HepG2 (cell line): ENCODE measurements at regions not wholly inside any gene's neighbourhood (a gene's known extent, or its start where the extent isn't known, plus 50 kb on each side); places are given as distances from the start of the nearest gene placed in this dataset.

ENCODE experiments used
- AGO1 ChIP-seq: fragments of 200-400 bp; formaldehyde crosslinking; IDR thresholded peaks from 2 replicates; pipeline ENCODE4 v1.6.1; 2017; ENCODE audit warnings: mild to moderate bottlenecking, low read depth, low read length, moderate library complexity; ENCODE audit not compliant: poor library complexity, severe bottlenecking
- GRHL1 ChIP-seq: sonication (generic); formaldehyde crosslinking; conservative IDR thresholded peaks from 2 replicates; pipeline ENCODE4 v1.8.0; 2022; ENCODE audit warnings: missing genetic modification reagents
- HBP1 ChIP-seq: IDR thresholded peaks from 2 replicates; pipeline ENCODE4 v1.6.1; 2016; ENCODE audit warnings: low read depth, control low read depth
- HDAC2 ChIP-seq: sonication (generic); formaldehyde crosslinking; IDR thresholded peaks from 2 replicates; pipeline ENCODE4 v1.4.0; 2020; ENCODE audit warnings: missing genetic modification reagents
- KLF12 ChIP-seq: sonication (generic); formaldehyde crosslinking; IDR thresholded peaks from 2 replicates; pipeline ENCODE4 v1.4.0; 2020; ENCODE audit warnings: missing genetic modification reagents, borderline replicate concordance
- POLR2G ChIP-seq: fragments of 200-400 bp; formaldehyde crosslinking; IDR thresholded peaks from 2 replicates; pipeline ENCODE4 v1.6.1; 2018; ENCODE audit warnings: mild to moderate bottlenecking, low read depth, low read length, moderate library complexity
- SKIL ChIP-seq: sonication (generic); formaldehyde crosslinking; IDR thresholded peaks from 2 replicates; pipeline ENCODE4 v1.8.0; 2022; ENCODE audit warnings: missing genetic modification reagents, mild to moderate bottlenecking, moderate library complexity, borderline replicate concordance
- ZBTB40 ChIP-seq, 2 experiments: fragments of 450-650 bp in 1 of 2; sonication (generic) in 1 of 2; formaldehyde crosslinking in 1 of 2; IDR thresholded peaks; 2 replicates each; pipeline versions ENCODE4 v1.6.1 to v1.8.0; 2016 to 2022; ENCODE audit warnings: antibody characterized with exemption in 1 of 2, mild to moderate bottlenecking in 1 of 2, missing genetic modification reagents in 1 of 2
- ZFP91 ChIP-seq: sonication (generic); formaldehyde crosslinking; IDR thresholded peaks from 2 replicates; pipeline ENCODE4 v1.9.0; 2022; ENCODE audit warnings: missing genetic modification reagents, mild to moderate bottlenecking, borderline replicate concordance
- ZNF652 ChIP-seq: IDR thresholded peaks from 2 replicates; pipeline ENCODE4 v1.6.1; 2016; ENCODE audit warnings: low read depth, borderline replicate concordance

- TF ChIP-seq SKIL (0 out of 2 replicates have a peak, but pooled peaks have one; percentile 14), ZFP91 (CRISPR knock-in tag) (peak; percentile 68), ZNF652 (CRISPR knock-in tag) (no peak), GRHL1 (no peak), AGO1 (no peak), ZBTB40 (IDR thresholded peaks at IDR 0.05) (no peak), ZBTB40 (CRISPR knock-in tag; IDR thresholded peaks at IDR 0.05) (peak; percentile 20; the same call in 1 of the 2 replicates), HDAC2 (CRISPR knock-in tag) (peak; percentile 88), POLR2G (peak; percentile 79), HBP1 (CRISPR knock-in tag) (no peak), KLF12 (no peak)
These were observed 142.4 kb upstream of the CPXCR1 start (continued) for GRCh38 chrX:88604433-88605221.
